ENCODE measurements at regions not wholly inside any gene's neighbourhood (a gene's known extent, or its start where the extent isn't known, plus 50 kb on each side); places are given as distances from the start of the nearest gene placed in this dataset.

DNA sequence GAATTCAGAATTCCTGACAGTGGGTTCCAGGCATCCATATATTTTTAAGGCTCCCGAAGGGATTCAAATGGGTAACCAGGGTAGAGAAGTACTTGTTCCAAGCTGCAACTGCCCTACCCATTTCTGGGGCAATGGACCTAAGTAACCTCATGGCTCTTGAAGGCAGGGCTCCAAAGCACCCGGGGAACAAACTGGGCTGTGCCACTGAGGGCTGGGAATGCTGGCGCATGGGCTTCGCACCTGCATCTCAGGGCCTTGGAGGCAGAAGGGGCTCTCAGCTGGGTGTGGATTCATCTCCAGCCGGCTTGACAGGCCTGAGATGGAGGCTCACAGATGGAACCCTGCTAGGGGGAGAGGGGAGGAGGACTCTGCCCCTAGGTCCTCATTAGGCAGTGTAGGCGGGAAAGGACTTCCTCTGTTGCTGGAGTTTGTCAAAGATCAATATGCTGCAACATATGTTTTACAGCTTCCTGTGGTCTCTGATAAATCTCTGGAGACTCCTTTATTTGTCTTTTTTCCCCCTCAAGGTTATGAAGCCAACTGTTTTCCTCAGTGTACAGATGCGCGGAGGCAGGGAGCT is 232.3 kb upstream of the NLRP1 start:
- no peak for ATAC-seq (ENCODE audit: low read depth)
- Histone ChIP-seq H3K14ac (replicated peaks; ENCODE audit: low read depth, low read length) (no peak overlapping the region), H3K4ac (ENCODE audit: low read depth, low read length) (no peak overlapping the region), H2BK120ac (ENCODE audit: low read depth, low read length) (no peak overlapping the region), H3K4me1 (ENCODE audit: control insufficient read depth, insufficient read depth, low read length) (no peaks in the 10 kb centered on the region), H3K79me1 (ENCODE audit: low read depth in 1 of 2, low read length in 2 of 2) (no peaks in the 10 kb centered on the region), H3K4me2 (ENCODE audit: low read depth, low read length) (no peak overlapping the region), H4K5ac (ENCODE audit: low read depth, low read length) (no peak overlapping the region), H3K27me3 (ENCODE audit: control insufficient read depth, insufficient read depth, low read length) (peaks cover 1% of the 10 kb centered on the region), H3K9ac (ENCODE audit: low read depth, low read length) (no peak overlapping the region), H3K23ac (ENCODE audit: low read depth, low read length) (no peak overlapping the region), H2AK5ac (ENCODE audit: low read depth, low read length) (no peak overlapping the region), H2BK5ac (ENCODE audit: low read depth, low read length, poor library complexity, severe bottlenecking) (no peak overlapping the region), H3K4me3 (ENCODE audit: insufficient read depth, low read depth, low read length) (no peak overlapping the region), H3K9me1 (ENCODE audit: insufficient read depth, low read length) (no peaks in the 10 kb centered on the region), H2AK9ac (replicated peaks; ENCODE audit: low read depth, low read length, poor library complexity) (no peak overlapping the region), H4K91ac (ENCODE audit: insufficient read depth, low read depth, low read length) (no peak overlapping the region), H3K9me3 (ENCODE audit: control insufficient read depth, insufficient read depth, low read length) (0 out of 2 replicates have a peak, but pooled peaks cover 2% of the 10 kb centered on the region), H3K27ac (ENCODE audit: insufficient read depth, low read length) (no peak overlapping the region), H3K56ac (ENCODE audit: extremely low read depth, insufficient read depth, low read length) (no peak overlapping the region), H4K20me1 (ENCODE audit: insufficient read depth, low read length) (no peaks in the 10 kb centered on the region), H3K36me3 (ENCODE audit: control insufficient read depth, insufficient read depth, low read length) (no peaks in the 10 kb centered on the region), H2BK20ac (ENCODE audit: low read depth, low read length) (no peak overlapping the region), H3K18ac (ENCODE audit: low read depth, low read length) (no peak overlapping the region), H2BK15ac (ENCODE audit: low read depth, low read length) (no peak overlapping the region), H4K8ac (ENCODE audit: low read depth in 2 of 2, low read length in 2 of 2) (no peak overlapping the region), H2AFZ (replicated peaks; ENCODE audit: low read length, poor library complexity) (no peak overlapping the region)
- BruUV-seq (replicated peaks), result no TSS peak
- ChIA-PET CTCF (no interaction called here), POLR2A (ENCODE audit: unreplicated experiment) (no interaction called here)
- 61% methylated on average over 3 of the region's 8 CpGs; no CpG with 5 or more reads in 1 of the 2 experiments for WGBS, 2 experiments (ENCODE audit: extremely low coverage in 2 of 2, insufficient read length in 1 of 2)
- TF ChIP-seq NFE2L2 (IDR thresholded peaks at IDR 0.05; ENCODE audit: low read depth, low read length) (no peak), POLR2A (IDR thresholded peaks at IDR 0.05; ENCODE audit: low read depth, low read length) (no peak), SMC3 (IDR thresholded peaks at IDR 0.05; ENCODE audit: low read depth, low read length) (no peak), RCOR1 (IDR thresholded peaks at IDR 0.05; ENCODE audit: insufficient replicate concordance, low read length) (no peak), MAZ (IDR thresholded peaks at IDR 0.05; ENCODE audit: borderline replicate concordance, low read depth, low read length) (no peak), MAFK (IDR thresholded peaks at IDR 0.05; ENCODE audit: low read depth, low read length) (no peak), CHD1 (IDR thresholded peaks at IDR 0.05; ENCODE audit: low read depth, low read length) (no peak), RAD21 (IDR thresholded peaks at IDR 0.05; ENCODE audit: low read length) (no peak), BHLHE40 (IDR thresholded peaks at IDR 0.05; ENCODE audit: low read depth, low read length) (no peak), MXI1 (IDR thresholded peaks at IDR 0.05; ENCODE audit: borderline replicate concordance, low read depth, low read length) (no peak)
- TF ChIP-seq, protein P1, sequence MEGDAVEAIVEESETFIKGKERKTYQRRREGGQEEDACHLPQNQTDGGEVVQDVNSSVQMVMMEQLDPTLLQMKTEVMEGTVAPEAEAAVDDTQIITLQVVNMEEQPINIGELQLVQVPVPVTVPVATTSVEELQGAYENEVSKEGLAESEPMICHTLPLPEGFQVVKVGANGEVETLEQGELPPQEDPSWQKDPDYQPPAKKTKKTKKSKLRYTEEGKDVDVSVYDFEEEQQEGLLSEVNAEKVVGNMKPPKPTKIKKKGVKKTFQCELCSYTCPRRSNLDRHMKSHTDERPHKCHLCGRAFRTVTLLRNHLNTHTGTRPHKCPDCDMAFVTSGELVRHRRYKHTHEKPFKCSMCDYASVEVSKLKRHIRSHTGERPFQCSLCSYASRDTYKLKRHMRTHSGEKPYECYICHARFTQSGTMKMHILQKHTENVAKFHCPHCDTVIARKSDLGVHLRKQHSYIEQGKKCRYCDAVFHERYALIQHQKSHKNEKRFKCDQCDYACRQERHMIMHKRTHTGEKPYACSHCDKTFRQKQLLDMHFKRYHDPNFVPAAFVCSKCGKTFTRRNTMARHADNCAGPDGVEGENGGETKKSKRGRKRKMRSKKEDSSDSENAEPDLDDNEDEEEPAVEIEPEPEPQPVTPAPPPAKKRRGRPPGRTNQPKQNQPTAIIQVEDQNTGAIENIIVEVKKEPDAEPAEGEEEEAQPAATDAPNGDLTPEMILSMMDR (conservative IDR thresholded peaks at IDR 0.05; ENCODE audit: low read depth, low read length), result no peak
- TF ChIP-seq, protein P2, sequence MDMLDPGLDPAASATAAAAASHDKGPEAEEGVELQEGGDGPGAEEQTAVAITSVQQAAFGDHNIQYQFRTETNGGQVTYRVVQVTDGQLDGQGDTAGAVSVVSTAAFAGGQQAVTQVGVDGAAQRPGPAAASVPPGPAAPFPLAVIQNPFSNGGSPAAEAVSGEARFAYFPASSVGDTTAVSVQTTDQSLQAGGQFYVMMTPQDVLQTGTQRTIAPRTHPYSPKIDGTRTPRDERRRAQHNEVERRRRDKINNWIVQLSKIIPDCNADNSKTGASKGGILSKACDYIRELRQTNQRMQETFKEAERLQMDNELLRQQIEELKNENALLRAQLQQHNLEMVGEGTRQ (IDR thresholded peaks at IDR 0.05; ENCODE audit: low read depth, low read length), result no peak
- dilution Hi-C loops (cut with HindIII; ENCODE audit: low sequenced_read_pairs, unreplicated experiment) (no loop called here), in situ Hi-C loops (cut with MboI; ENCODE audit: low sequenced_read_pairs) (no loop called here), intact Hi-C loops (cut with micrococcal nuclease) (no loop called here)
- DNase-seq, result no peak
